Naive thymus-derived CD4-positive, alpha-beta T cell (primary cell): ENCODE measurements at regions not wholly inside any gene's neighbourhood (a gene's known extent, or its start where the extent isn't known, plus 50 kb on each side); places are given as distances from the start of the nearest gene placed in this dataset.
"Not testable (repeated sequence)": the region's sequence is repeated elsewhere in the genome, so short reads cannot be mapped to it uniquely, and the experiment has no call there.

Experiments used
- ATAC-seq: fragments of 150-1000 bp; cut with Tn5 transposase; 2 replicates; pipeline ENCODE4 v1.10.0; 2021; ENCODE audit warnings: mild to moderate bottlenecking, moderate library complexity
- CTCF ChIA-PET: fragments of 350-600 bp; sonication (Branson Sonifier 250); formaldehyde crosslinking; loops from one replicate; lab custom pipeline; 2021; ENCODE audit warnings: antibody characterized with exemption; lab: Charles Lee
- POLR2A ChIA-PET: fragments of 350-600 bp; sonication (Branson Sonifier 250); formaldehyde crosslinking; loops from one replicate; lab custom pipeline; 2021; ENCODE audit warnings: antibody characterized with exemption, inconsistent platforms; lab: Charles Lee
- DNase-seq, 9 donors: peaks; one replicate each; pipeline versions ENCODE4 v3.0.0 to v3.0.0-alpha.2; 2020 to 2022; ENCODE audit warnings: mixed read lengths in 1 of 9
- H3K27ac ChIP-seq: one replicate; pipeline ENCODE4 v1.7.0; 2013; ENCODE audit warnings: mild to moderate bottlenecking, low read depth, low read length, moderate library complexity
- H3K27me3 ChIP-seq, 2 donors: one replicate each; pipeline ENCODE4 v1.7.0; 2013; ENCODE audit warnings: low read length in 2 of 2, mild to moderate bottlenecking in 2 of 2, moderate library complexity in 2 of 2; ENCODE audit not compliant: control insufficient read depth in 2 of 2, insufficient read depth in 2 of 2
- H3K36me3 ChIP-seq, 3 experiments: 1 replicate in 2 of 3; 2 replicates in 1 of 3; pipeline ENCODE4 v1.7.0; 2013; ENCODE audit warnings: low read length in 3 of 3, mild to moderate bottlenecking in 3 of 3, moderate library complexity in 1 of 3; ENCODE audit not compliant: insufficient read depth in 3 of 3, control insufficient read depth in 2 of 3
- H3K4me1 ChIP-seq, 2 donors: one replicate each; pipeline ENCODE4 v1.7.0; 2013; ENCODE audit warnings: low read length in 2 of 2, mild to moderate bottlenecking in 2 of 2, moderate library complexity in 1 of 2; ENCODE audit not compliant: control insufficient read depth in 2 of 2, insufficient read depth in 2 of 2
- H3K4me3 ChIP-seq: 2 replicates; pipeline ENCODE4 v1.7.0; 2013; ENCODE audit warnings: mild to moderate bottlenecking, low read length
- H3K9me3 ChIP-seq, 3 experiments: 1 replicate in 2 of 3; 2 replicates in 1 of 3; pipeline ENCODE4 v1.7.0; 2013; ENCODE audit warnings: low read length in 3 of 3; ENCODE audit not compliant: control insufficient read depth in 2 of 3
- H3K27ac Mint-ChIP-seq, 9 donors: one replicate each; pipeline ENCODE4 v1.8.0; 2020 to 2022; ENCODE audit warnings: mixed read lengths in 9 of 9, mild to moderate bottlenecking in 8 of 9, moderate library complexity in 5 of 9, inconsistent platforms in 2 of 9
- H3K27me3 Mint-ChIP-seq, 5 donors: one replicate each; pipeline ENCODE4 v1.8.0; 2021 to 2022; ENCODE audit warnings: mixed read lengths in 5 of 5, mild to moderate bottlenecking in 1 of 5
- H3K36me3 Mint-ChIP-seq, 5 donors: one replicate each; pipeline ENCODE4 v1.8.0; 2020 to 2022; ENCODE audit warnings: mixed read lengths in 5 of 5, mild to moderate bottlenecking in 3 of 5, inconsistent platforms in 1 of 5
- H3K4me1 Mint-ChIP-seq, 7 donors: one replicate each; pipeline ENCODE4 v1.8.0; 2020 to 2022; ENCODE audit warnings: mixed read lengths in 7 of 7, mild to moderate bottlenecking in 3 of 7, inconsistent platforms in 1 of 7
- H3K4me3 Mint-ChIP-seq, 10 donors: one replicate each; pipeline ENCODE4 v1.8.0; 2020 to 2022; ENCODE audit warnings: mild to moderate bottlenecking in 10 of 10, mixed read lengths in 10 of 10, moderate library complexity in 6 of 10, inconsistent platforms in 2 of 10
- H3K9me3 Mint-ChIP-seq, 11 donors: one replicate each; pipeline ENCODE4 v1.8.0; 2020 to 2022; ENCODE audit warnings: mixed read lengths in 11 of 11, mild to moderate bottlenecking in 4 of 11, inconsistent platforms in 1 of 11, moderate library complexity in 1 of 11
- intact Hi-C, 2 donors: fragments of 100-400 bp; cut with micrococcal nuclease; formaldehyde crosslinking; loops; one replicate each; pipeline ENCODE4 v1.15.1; 2023

DNA sequence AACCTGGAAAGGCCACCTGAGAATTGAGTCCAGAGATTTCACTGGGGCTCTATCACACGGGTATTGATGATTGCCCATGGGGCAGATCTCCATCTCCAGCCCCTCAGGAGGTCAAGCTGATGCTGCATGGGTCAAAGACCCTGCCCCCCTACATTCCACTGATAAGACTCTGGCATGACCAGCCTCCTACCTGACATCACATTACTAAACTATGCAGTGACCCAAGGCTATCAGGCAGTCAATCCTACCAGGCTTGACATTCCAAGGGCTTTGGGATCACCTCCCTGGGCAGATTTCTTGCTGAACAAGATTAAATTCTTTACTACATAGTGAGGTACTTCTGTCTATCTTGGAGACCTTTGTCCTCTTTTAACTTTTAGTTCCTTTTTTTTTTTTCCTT, 192.7 kb upstream of the STS start:
- H3K4me3 ChIP-seq, result no peak overlapping the region
- H3K27ac Mint-ChIP-seq, result no peak overlapping the region
- no peak overlapping the region for H3K4me3 Mint-ChIP-seq
- H3K27me3 ChIP-seq, result no peaks in the 10 kb centered on the region
- no peaks in the 10 kb centered on the region for H3K4me1 Mint-ChIP-seq
- no peaks in the 10 kb centered on the region for H3K27me3 Mint-ChIP-seq
- ATAC-seq (no peak), DNase-seq (no peak)
- H3K27ac ChIP-seq, result no peak overlapping the region
- H3K9me3 ChIP-seq, result no peaks in the 10 kb centered on the region
- intact Hi-C loops, result no loop called here
- peaks cover 0 to 20% (median 12%) of the 10 kb centered on the region in 5 donors for H3K36me3 Mint-ChIP-seq
- no peaks in the 10 kb centered on the region for H3K4me1 ChIP-seq
- POLR2A ChIA-PET, result no interaction called here
- peaks cover 0 to 17% (median 5%) of the 10 kb centered on the region in 11 donors for H3K9me3 Mint-ChIP-seq
- CTCF ChIA-PET, result no interaction called here
- no peaks in the 10 kb centered on the region for H3K36me3 ChIP-seq

DNA sequence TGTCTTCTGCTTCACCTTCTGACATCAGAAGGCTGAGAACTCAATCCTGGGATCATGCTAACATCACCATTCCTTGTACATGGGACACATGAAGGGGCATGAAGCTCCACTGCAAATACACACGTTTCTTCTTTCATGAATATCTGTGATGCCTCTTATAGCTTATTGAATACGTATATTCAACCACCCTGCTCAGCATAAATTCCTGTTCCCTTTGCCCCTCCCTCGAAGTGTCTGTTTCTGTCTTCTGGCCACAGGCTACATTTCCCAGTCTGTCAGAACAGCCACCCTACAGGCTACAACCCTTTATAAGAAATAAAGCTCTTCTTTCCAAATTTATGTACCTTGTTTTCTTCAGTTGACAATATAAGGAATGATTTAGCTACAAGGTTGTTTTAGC, 201.3 kb upstream of the STS start:
- H3K36me3 Mint-ChIP-seq, result peaks cover 0 to 4% (median 3%) of the 10 kb centered on the region in 5 donors
- ATAC-seq (no peak), DNase-seq (no peak)
- Histone ChIP-seq H3K9me3 (no peaks in the 10 kb centered on the region), H3K27me3 (no peaks in the 10 kb centered on the region), H3K36me3 (no peaks in the 10 kb centered on the region), H3K27ac (no peak overlapping the region), H3K4me1 (no peaks in the 10 kb centered on the region), H3K4me3 (no peak overlapping the region)
- CTCF ChIA-PET, result no interaction called here
- peaks cover 0 to 8% (median 3%) of the 10 kb centered on the region in 11 donors for H3K9me3 Mint-ChIP-seq
- H3K27me3 Mint-ChIP-seq, result no peaks in the 10 kb centered on the region
- H3K27ac Mint-ChIP-seq, result no peak overlapping the region
- no peak overlapping the region for H3K4me3 Mint-ChIP-seq
- intact Hi-C loops, result no loop called here
- H3K4me1 Mint-ChIP-seq, result no peaks in the 10 kb centered on the region
- POLR2A ChIA-PET, result interaction anchor here (0.6 kb wide), 1 partner anchor 137 kb away, joined by 3 read pairs; no protein-coding TSS in a partner anchor

DNA sequence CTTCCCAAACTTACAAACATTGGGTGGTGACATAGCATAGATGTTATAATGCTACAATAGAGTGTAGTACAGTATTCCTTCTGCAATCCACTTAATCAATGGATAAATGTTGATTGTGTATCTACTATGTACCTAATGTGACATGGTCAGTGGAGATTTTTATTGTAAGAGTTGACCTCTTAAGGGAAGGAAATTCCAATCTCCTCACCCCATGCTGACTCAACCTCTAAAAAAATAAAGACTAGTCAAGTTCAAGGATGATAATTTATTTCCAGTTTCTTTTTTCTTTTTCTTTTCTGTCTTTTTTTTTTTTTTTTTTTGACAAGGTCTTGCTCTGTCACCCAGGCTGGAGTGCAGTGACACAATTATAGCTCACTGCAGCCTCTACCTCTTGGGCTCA, 206.5 kb upstream of the STS start:
- peaks cover 0 to 3% (median 0%) of the 10 kb centered on the region in 11 donors for H3K9me3 Mint-ChIP-seq
- Histone ChIP-seq H3K4me3 (no peak overlapping the region), H3K4me1 (no peaks in the 10 kb centered on the region), H3K36me3 (no peaks in the 10 kb centered on the region), H3K27me3 (no peaks in the 10 kb centered on the region), H3K27ac (no peak overlapping the region), H3K9me3 (no peaks in the 10 kb centered on the region)
- DNase-seq (no peak), ATAC-seq (no peak)
- POLR2A ChIA-PET, result no interaction called here
- H3K4me3 Mint-ChIP-seq, result no peak overlapping the region
- CTCF ChIA-PET, result no interaction called here
- H3K4me1 Mint-ChIP-seq, result no peaks in the 10 kb centered on the region
- H3K27ac Mint-ChIP-seq, result no peak overlapping the region
- no peaks in the 10 kb centered on the region for H3K27me3 Mint-ChIP-seq
- intact Hi-C loops, result no loop called here
- no peaks in the 10 kb centered on the region for H3K36me3 Mint-ChIP-seq

DNA sequence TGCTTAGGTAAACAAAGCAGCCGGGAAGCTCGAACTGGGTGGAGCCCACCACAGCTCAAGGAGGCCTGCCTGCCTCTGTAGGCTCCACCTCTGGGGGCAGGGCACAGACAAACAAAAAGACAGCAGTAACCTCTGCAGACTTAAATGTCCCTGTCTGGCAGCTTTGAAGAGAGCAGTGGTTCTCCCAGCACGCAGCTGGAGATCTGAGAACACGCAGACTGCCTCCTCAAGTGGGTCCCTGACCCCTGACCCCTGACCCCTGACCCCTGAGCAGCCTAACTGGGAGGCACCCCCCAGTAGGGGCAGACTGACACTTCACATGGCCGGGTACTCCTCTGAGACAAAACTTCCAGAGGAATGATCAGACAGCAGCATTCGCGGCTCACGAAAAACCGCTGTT, 214.6 kb upstream of the STS start:
- POLR2A ChIA-PET, H3K36me3 Mint-ChIP-seq, H3K36me3 ChIP-seq, H3K27me3 Mint-ChIP-seq, H3K9me3 ChIP-seq, H3K9me3 Mint-ChIP-seq, H3K4me1 ChIP-seq, intact Hi-C loops, H3K4me3 ChIP-seq, CTCF ChIA-PET, H3K4me3 Mint-ChIP-seq, H3K27ac Mint-ChIP-seq, H3K4me1 Mint-ChIP-seq, H3K27me3 ChIP-seq, ATAC-seq, H3K27ac ChIP-seq, DNase-seq: not testable (repeated sequence)

DNA sequence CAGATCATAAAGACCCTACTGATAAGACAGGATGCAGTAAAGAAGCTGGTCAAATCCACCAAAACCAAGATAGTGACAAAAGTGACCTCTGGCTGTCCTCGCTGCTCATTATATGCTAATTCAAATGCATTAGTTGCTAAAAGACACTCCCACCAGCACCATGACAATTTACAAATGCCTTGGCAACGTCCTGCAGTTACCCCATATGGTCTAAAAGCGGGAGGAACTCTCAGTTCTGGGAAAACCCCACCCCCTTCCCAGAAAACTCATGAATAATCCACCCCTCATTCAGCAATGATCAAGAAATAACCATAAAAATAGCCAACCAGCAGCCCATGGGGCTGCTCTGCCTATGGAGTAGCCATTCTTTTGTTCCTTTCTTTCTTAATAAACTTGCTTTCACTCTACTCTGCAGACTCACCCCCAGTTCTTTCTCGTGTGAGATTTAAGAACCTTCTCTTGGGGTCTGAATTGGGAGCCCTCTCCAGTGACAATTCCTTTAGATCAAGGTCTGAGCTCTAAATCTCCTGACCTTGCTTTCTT, 217.1 kb upstream of the STS start:
- Histone ChIP-seq H3K27me3 (no peaks in the 10 kb centered on the region), H3K27ac (no peak overlapping the region), H3K36me3 (no peaks in the 10 kb centered on the region), H3K4me3 (no peak overlapping the region), H3K4me1 (no peaks in the 10 kb centered on the region), H3K9me3 (no peaks in the 10 kb centered on the region)
- intact Hi-C loops, result no loop called here
- CTCF ChIA-PET, result no interaction called here
- Mint-ChIP-seq H3K27ac (no peak overlapping the region), H3K9me3 (peaks cover 0 to 5% (median 0%) of the 10 kb centered on the region in 11 donors), H3K27me3 (no peaks in the 10 kb centered on the region), H3K4me1 (no peaks in the 10 kb centered on the region), H3K4me3 (no peak overlapping the region), H3K36me3 (peaks cover 0 to 4% (median 0%) of the 10 kb centered on the region in 5 donors)
- no peak for ATAC-seq
- no peak for DNase-seq
- POLR2A ChIA-PET, result no interaction called here

DNA sequence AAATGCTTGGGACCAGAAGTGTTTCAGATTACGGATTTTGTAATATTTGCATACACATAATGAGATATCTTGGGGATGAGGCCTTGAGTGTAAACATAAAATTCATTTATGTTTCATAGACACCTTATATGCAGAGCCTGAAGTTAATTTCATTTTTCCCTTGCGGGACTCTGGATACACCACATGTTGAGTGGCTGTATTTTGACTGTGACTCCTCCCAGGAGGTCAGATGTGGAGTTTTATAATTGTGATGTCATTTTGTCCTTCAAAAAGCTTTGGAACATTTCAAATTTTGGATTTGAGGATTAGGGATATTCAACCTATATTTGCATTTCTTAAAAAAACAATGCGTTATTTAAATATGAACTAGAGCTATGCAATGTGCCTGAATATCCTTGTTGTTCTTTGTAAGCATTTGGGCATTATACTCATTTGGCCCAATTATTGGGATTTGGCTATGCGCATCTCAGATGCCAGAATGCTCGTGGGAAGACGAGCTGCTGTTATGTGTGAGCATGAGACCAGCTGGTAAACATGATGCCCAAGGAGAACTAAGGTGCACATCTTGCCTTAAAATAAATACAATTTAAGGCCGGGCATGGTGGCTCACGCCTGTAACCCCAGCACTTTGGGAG, 223.0 kb upstream of the STS start:
- Histone ChIP-seq H3K9me3 (no peaks in the 10 kb centered on the region), H3K36me3 (no peaks in the 10 kb centered on the region), H3K27me3 (no peaks in the 10 kb centered on the region), H3K4me3 (no peak overlapping the region), H3K27ac (no peak overlapping the region), H3K4me1 (no peaks in the 10 kb centered on the region)
- Mint-ChIP-seq H3K36me3 (peaks cover 0 to 4% (median 0%) of the 10 kb centered on the region in 5 donors), H3K27me3 (no peaks in the 10 kb centered on the region), H3K4me3 (no peak overlapping the region), H3K4me1 (no peaks in the 10 kb centered on the region), H3K9me3 (no peaks in the 10 kb centered on the region), H3K27ac (no peak overlapping the region)
- intact Hi-C loops, result no loop called here
- ChIA-PET CTCF (no interaction called here), POLR2A (no interaction called here)
- no peak for ATAC-seq
- DNase-seq, result no peak

DNA sequence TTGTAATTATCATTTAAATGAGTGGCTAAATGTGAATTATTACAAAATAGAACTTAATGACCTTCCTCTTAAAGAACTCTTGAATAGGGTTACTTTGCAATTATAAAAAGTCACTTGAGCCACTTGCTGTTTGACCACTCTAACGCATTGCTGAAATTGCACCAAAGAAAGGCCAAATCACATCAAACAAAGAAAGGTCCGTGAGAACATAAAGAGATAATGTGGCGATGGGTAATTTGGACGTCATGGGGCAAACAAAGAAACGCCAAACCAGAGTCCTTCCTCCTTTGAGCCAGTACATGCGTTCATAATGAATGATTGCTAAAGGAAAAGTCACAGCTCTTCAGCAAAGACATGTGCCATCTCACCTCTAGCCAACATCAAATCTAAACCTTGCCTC, 229.8 kb upstream of the STS start:
- H3K9me3 ChIP-seq, result no peaks in the 10 kb centered on the region

More for the DNA sequence above, 229.8 kb upstream of the STS start:
- H3K4me1 ChIP-seq, result no peaks in the 10 kb centered on the region
- no peak overlapping the region for H3K27ac ChIP-seq
- no peaks in the 10 kb centered on the region for H3K9me3 Mint-ChIP-seq
- ATAC-seq (no peak), DNase-seq (no peak)
- H3K27ac Mint-ChIP-seq, result no peak overlapping the region
- no peaks in the 10 kb centered on the region for H3K27me3 ChIP-seq
- POLR2A ChIA-PET, result no interaction called here
- H3K4me3 Mint-ChIP-seq, result no peak overlapping the region
- intact Hi-C loops, result no loop called here
- H3K36me3 Mint-ChIP-seq, result no peaks in the 10 kb centered on the region
- H3K36me3 ChIP-seq, result no peaks in the 10 kb centered on the region
- H3K4me1 Mint-ChIP-seq, result peaks cover 0 to 5% (median 0%) of the 10 kb centered on the region in 7 donors
- no peak overlapping the region for H3K4me3 ChIP-seq
- CTCF ChIA-PET, result no interaction called here
- no peaks in the 10 kb centered on the region for H3K27me3 Mint-ChIP-seq
